A673 (cell line): ENCODE measurements at regions not wholly inside any gene's neighbourhood (a gene's known extent, or its start where the extent isn't known, plus 50 kb on each side); places are given as distances from the start of the nearest gene placed in this dataset.

ENCODE experiments used
- EZH2 ChIP-seq: fragments of 200-600 bp; sonication (generic); IDR thresholded peaks from 2 replicates; pipeline ENCODE4 v1.6.1; 2017; ENCODE audit warnings: borderline replicate concordance, low read depth, mild to moderate bottlenecking, mixed read lengths, antibody characterized with exemption, low read length; ENCODE audit not compliant: poor library complexity, severe bottlenecking
- TF ChIP-seq, protein P1 (sequence below): fragments of 300-800, 200-600 bp; sonication (generic); conservative IDR thresholded peaks from 2 replicates; pipeline ENCODE4 v1.5.1; 2017; ENCODE audit warnings: low read depth, mild to moderate bottlenecking, antibody characterized with exemption, low read length, moderate library complexity, mixed read lengths

DNA sequence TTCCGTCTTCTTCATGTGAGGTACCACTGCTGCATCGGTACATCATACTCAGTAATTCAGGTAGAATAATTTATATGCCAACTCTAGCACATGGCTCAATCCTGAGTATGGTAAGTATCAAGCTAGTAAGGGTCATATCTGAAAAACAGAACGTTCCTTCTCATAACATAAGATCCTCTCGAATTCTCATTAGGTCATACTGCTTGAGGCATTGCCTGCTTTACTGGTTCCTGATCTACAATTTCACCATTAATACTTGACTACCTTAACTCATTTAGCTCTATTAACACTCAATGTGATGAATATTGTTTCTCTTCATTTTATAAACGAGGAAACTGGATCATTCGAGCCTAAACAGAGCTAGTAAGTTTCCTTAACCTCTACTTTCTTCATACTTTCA is 871.6 kb downstream of the BRINP3 start:
- TF ChIP-seq, protein P1, sequence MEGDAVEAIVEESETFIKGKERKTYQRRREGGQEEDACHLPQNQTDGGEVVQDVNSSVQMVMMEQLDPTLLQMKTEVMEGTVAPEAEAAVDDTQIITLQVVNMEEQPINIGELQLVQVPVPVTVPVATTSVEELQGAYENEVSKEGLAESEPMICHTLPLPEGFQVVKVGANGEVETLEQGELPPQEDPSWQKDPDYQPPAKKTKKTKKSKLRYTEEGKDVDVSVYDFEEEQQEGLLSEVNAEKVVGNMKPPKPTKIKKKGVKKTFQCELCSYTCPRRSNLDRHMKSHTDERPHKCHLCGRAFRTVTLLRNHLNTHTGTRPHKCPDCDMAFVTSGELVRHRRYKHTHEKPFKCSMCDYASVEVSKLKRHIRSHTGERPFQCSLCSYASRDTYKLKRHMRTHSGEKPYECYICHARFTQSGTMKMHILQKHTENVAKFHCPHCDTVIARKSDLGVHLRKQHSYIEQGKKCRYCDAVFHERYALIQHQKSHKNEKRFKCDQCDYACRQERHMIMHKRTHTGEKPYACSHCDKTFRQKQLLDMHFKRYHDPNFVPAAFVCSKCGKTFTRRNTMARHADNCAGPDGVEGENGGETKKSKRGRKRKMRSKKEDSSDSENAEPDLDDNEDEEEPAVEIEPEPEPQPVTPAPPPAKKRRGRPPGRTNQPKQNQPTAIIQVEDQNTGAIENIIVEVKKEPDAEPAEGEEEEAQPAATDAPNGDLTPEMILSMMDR = no peak
- no peak for TF ChIP-seq EZH2
